ENCODE measurements at regions not wholly inside any gene's neighbourhood (a gene's known extent, or its start where the extent isn't known, plus 50 kb on each side); places are given as distances from the start of the nearest gene placed in this dataset.

DNA sequence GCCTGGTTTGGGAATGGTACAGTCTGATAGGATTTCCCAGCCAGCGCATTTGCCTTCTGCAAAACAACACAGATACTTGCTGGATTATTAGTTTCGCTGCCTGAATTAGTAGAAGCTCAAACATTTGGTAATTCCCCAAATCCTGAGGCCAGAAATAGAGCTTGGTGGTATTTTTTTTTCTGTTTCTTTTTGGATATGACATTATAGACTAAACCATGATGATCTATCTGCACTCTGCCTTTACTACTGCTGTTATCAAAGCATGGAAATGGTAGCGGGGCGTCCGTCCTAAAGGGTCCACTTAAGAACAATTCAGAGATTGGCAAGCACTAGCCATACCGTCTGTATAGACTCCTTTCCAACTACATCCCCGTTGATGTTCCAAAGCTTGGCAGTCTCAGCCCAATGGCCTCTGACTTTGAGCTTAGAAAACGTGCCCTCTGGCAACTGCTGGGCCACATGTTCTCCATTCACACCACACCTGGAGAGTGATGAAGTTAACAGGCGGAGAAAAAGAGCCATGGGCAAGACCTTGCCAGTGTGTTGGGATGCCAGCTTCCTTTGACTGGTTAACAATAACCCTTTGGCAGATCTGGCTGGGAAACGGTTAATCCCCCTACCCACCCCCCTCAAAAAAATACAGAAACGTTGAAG lies 241.0 kb upstream of the NR2F2 start:
- TF ChIP-seq, protein P1, sequence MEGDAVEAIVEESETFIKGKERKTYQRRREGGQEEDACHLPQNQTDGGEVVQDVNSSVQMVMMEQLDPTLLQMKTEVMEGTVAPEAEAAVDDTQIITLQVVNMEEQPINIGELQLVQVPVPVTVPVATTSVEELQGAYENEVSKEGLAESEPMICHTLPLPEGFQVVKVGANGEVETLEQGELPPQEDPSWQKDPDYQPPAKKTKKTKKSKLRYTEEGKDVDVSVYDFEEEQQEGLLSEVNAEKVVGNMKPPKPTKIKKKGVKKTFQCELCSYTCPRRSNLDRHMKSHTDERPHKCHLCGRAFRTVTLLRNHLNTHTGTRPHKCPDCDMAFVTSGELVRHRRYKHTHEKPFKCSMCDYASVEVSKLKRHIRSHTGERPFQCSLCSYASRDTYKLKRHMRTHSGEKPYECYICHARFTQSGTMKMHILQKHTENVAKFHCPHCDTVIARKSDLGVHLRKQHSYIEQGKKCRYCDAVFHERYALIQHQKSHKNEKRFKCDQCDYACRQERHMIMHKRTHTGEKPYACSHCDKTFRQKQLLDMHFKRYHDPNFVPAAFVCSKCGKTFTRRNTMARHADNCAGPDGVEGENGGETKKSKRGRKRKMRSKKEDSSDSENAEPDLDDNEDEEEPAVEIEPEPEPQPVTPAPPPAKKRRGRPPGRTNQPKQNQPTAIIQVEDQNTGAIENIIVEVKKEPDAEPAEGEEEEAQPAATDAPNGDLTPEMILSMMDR (IDR thresholded peaks at IDR 0.05; ENCODE audit: low read length) = no peak
- TF ChIP-seq EZH2 (optimal IDR thresholded peaks at IDR 0.05; ENCODE audit: low read depth, low read length) (no peak), EZH2phosphoT487 (IDR thresholded peaks at IDR 0.05; ENCODE audit: low read length) (no peak)

All from MM.1S (cell line).